ENCODE measurements at regions not wholly inside any gene's neighbourhood (a gene's known extent, or its start where the extent isn't known, plus 50 kb on each side); places are given as distances from the start of the nearest gene placed in this dataset.
"Not testable (repeated sequence)": the region's sequence is repeated elsewhere in the genome, so short reads cannot be mapped to it uniquely, and the experiment has no call there.

DNA sequence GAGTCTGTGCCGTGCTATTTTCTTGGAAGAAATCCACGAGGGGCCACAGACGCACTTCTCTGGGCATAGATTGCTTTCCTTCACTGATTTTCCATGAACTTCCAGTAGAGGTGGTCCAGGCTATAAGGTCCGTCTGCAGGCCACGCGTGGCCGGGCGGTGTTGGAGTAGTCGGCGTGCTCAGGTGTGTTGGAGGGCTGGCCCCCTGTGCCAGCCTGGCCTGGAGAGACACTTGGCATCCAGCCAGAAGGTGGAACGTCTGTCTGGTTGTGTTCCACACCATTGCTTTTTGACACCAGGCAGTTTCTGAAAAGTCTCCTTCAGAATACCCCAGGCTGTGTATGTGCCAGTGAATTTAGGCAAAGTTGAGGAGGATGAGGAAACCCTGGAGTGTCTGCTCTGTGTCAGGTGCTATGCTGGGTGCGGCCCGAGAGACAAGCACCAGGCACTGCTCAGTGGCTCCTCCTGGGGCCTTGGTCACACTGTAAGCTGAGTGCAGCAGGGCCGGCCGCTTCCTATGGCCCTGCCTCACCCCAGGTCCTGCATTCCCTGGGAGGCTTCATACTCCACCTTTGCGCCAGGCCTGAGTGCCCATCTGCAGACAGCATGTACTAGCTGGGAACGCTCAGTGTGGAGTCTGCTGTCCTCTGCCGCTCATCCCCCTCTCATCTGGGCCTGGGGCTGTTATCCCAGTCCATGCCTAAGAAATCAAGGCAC is 52.1 kb upstream of the TAMM41 start:
- no peak for DNase-seq

DNA sequence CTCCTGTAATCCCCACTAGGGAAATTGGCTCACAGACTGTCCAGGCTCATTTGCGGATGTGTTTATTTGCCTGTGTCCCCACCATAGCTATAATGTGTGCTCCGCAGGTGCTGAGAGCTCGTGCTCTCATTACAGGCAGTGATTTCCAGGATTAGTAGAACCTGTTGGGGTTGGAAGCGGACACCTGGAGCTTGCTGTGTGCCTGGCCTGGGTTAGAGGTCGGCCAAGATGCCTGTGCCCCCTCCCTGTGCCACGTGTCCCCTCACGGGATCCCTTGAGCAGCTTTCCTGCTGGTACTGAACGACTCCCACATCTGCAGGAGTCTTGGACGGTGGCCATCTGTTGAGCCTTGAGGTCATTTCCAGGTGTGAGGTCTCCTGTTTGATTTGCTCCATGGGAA is 52.7 kb upstream of the TAMM41 start:
- DNase-seq: not testable (repeated sequence)

DNA sequence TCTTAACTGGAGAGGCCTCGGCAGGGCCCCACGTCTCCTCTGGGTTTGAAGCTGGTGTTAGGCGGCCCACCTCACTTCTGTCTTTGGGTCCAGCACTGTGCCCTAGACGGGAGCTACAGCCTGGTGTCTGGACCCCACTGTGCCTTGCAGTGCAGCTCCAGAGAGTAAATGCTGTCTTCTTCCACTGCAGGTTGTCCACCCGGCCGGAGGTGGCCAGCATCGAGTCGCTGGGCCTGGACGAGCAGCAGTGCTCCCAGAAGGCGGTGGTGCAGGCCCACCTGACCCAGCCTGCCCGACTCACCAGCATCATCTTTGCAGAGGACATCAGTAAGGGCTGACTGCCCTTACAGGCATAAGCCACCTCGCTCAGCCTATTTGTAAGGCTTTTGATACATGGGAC is 53.1 kb upstream of the TAMM41 start:
- DNase-seq: no peak

DNA sequence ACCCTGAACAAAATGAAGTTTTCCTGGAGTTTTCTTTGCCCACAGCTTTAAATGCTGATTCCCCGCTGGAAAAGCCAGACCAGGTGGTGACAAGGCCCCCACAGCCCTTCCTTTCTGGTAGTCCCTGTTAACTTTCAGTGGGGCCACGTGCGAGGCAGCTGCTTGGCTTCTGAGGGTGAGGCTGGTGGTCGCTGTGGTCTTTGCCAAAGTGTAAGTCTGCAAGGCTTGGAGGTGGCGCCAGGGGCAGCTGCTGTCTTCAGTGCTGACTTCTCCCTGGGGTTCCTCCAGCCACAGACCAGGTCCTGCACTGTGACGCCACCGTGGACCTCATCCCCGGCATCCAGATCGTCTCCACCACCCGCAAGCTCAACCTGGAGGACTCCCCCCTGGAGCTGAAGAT is 54.1 kb upstream of the TAMM41 start:
- no peak for DNase-seq

DNA sequence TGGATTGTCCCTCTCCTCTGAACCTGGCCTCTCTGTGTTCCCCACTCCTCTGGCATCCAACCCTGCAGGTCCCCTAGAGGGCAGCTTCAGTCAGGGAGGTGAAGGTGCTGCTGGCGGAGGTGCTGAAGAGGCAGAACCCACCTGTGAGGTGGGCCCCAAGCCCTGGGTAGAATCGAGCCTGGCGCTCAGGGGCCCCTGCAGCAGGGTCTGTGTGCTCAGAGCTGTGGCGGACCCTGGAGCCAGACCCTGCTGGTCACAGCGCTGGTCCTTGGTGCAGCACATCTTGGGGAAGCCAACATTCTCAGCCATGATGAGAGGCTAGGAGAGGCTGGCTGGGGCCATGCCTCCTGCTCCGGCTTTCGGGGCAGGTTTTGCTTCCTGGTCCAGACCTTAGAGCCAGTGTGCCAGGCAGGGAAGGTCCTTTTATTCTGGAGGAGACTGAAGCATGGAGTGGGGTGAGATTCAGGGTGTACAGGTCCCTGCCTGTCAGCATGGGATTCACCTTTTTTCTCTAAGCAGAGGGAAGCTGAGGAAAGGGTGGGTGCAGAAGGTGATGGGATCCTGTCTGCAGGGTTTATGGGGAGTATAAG is 54.7 kb upstream of the TAMM41 start:
- DNase-seq: no peak

DNA sequence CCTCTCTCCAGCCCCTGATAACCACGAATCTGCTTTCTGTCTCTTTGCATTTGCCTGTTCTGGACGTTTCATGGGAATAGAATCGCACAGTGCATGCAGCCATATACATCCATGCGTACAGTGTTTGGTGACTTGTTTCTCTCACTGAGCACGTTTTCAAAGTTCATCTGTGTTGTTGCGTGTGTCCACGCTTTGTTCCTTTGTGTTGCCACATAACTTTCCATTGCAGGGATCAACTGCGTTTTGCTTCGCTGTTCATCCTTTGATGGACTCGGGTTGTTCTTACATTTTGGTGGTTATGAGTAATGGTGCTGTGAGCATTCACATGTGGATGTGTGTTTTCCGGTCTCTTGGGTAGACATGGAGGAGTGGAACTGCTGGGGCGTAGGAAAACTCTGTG is 56.4 kb upstream of the TAMM41 start:
- DNase-seq: no peak

DNA sequence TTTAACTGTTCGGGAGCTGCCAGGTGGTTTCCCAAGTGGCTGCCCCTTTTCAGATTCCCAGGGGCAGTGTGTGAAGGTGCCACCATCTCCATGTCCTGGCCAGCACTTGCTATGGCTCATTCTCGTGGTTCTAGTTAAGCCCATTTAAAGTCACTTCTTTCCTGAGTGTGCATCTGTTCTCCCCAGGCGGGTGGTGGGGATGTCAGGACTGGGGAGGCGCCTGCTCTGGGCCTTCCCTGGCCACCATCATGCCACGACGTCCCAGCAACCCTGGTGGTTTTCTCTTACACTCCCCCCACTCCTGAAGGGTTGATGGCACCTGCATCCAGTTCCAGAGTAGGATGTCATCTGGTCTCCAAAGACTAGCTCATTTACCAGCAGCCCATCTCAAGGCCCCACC is 56.8 kb upstream of the TAMM41 start:
- DNase-seq: no peak

DNA sequence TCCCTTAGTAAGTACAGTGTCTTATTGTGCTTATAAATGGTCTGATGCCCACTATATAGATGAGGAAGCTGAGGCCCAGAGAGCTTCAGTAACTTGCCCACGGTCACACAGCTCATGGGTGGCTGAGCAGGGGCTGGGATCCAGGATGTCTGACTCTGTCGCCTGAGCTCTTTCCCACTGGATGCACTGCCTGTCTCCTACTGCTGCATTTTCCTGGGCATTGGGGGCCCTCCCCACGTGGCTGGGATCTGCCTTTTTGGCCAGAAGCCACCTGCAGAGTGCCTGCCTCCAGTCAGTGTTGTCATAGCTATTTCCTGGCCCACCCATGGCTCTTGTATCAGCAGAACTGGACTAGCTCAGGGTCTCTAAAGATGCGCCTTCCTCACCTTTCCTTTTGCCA is 57.5 kb upstream of the TAMM41 start:
- DNase-seq: no peak

DNA sequence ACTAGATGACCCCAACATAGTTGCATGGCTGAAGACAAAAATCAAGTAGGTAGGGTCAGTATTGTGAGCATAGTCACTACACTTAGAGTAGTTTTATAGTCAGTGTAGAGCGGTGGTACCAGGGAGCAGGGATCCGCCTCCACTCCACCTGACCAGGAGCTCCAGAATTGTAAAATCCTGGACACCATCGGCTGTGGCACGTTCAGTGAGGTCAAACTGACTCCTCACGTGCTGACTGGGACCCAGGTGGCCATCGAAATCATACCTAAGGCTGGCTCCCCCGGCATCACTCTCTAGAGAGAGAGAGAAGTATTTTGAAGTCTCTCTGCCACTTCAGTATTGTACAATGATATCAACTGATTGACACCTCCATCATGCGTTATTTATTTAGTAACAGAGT is 59.7 kb upstream of the TAMM41 start:
- no peak for DNase-seq

DNA sequence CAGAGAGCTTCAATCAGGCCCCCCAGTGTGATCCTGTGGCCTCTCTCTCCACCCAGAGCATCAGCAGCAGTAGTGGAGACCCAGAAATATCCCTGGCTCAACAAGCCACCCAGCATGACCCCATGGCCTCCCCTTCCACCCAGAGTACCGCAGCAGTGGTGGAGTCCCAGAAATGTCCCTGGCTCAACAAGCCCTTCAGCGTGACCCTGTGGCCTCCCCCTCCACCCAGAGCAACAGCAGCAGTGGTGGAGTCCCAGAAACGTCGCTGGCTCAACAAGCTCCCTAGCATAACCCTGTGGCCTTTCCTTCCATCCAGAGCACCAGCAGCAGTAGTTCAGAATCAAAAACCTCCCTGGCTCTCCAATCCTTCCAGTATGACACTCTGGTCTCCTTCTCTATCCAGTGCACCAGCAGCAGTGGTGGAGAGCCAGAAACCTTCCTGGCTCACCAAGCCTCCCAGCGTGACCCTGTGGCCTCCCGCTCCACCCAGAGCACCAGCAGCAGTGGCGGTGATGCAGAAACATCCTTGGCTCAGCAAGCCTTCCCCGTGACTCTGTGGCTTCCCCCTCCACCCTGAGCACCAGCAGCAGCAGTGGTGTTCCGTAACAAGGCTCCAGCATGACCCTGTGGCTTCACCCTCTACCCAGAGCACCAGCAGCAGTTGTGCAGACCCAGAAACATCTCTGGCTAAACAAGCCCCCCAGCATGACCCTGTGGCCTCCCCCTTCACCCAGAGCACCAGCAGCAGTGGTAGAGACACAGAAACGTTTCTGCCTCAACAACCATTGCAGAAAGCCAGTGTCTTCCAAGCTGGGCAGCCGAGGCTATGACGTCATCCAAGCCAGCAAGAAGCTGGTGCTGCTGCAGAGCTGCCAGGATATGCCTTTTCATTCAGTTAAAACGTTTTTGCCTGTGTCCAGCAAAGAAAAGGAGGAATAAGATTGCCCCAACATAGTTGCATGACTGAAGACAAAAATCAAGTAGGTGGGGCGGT is 61.3 kb upstream of the TAMM41 start:
- peak; percentile 54 for DNase-seq

DNA sequence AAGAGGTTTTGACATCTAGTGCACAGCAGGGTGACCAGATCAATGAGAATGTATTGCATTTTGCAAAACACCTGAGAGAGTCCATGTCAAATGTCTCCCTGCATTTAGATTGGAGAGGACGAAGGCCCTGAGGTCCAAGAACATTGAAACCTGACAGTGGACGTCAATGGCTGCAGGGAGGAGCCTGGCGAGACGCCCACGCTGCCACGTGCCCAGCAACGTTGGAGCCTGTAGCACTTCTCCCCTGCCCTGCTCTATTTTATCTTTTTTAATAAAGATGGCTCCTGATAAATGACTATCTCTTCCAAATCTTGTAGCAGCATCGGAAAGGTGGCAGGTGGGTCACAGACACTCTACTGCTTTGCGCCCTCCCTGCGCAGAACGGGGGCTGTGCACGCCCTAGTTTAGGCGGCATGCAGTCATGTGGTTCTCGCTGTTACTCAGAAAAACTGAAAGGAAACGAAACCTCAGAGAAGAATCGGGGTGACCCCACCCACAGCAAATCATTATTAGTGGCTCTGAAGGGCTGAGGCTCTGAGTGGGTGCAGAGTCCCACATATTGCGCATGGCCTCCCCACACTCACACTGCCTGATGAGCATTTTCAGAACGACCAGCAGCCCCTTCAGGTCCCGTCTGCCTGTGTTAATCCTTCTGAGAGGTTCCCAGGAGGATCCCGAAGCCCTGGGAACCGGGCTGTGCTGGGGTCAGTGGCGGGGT is 62.5 kb upstream of the TAMM41 start:
- no peak for DNase-seq

DNA sequence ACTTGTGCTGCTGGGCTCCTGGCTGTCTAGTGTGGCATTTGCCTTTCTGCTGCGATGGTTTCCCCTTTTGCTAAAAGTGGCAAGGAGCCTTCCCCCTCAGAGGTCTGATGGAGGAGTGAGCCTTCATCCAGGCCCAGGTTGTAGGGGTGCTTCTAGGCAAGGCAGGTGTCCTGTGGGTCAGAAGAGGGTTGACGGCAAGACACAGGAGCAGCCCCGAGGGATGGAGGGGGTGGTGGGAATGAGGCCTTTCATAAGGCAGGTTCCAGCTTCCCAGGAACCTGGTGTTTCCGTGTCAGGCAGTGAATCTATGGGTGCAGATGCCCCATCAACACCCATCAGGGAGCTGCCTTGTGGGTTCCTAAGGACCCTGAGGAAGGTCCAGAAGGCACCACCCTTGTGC is 63.0 kb upstream of the TAMM41 start:
- no peak for DNase-seq

DNA sequence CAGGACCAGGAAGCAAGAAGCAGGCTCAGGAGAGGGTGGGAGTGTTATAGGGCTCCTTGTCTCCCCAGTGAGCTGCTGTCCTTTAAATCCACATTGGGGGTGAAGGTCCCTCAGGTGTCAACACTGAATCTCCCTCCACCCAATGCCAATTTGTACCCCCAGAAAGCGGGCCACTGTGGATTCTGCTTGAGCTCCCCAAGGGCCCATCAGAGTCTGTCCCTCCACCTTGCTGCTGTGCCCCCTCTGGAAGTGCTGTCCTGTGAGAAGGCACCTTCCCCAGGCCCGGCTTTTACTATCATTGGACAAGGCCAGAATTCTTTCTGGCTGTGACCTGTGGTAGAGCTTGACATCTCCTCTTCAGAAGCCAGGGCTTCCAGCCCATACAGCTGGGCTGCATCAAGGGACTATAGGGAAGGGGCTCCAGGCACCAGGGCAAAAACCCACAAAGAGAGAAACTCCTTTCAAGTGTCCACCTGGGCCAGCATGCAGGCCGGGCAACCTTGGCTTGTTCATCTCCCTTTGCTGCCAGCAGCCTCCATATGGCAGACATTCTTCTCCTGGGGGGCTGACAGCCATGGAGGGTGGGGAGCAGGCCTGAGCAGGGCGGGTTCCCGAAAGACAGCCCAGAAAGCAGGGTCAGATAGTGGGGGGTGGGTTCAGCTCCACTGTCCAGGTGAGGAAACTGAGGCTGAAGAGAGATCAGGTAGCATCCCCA is 63.7 kb upstream of the TAMM41 start:
- DNase-seq: not testable (repeated sequence)

DNA sequence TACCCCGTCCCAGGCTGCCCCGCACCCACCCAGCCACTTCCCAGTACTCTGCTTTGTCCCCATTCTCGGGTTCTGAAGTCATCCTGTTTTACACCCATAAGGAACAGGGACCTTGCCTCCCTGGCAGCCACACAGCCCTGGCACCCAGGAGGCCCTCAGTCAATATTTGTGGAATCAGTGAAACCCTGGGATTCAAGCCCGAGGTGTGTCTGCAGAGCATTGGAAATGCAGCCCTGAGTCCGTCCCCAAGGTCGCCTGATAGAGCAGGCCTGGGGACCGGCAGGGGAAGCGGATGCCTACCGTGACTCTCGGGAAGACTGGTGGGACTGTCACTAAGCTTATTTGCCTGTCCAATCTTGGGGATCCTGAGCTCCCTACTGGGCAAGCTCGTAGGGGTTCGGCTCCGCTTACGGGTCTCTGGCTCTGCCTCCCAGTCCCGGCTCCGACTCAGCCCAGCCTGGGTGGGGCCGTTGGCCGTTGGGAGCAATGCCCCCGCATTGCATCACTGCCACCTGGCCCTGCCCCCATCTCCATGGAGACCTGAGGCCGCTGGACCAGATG is 64.4 kb upstream of the TAMM41 start:
- DNase-seq: no peak

DNA sequence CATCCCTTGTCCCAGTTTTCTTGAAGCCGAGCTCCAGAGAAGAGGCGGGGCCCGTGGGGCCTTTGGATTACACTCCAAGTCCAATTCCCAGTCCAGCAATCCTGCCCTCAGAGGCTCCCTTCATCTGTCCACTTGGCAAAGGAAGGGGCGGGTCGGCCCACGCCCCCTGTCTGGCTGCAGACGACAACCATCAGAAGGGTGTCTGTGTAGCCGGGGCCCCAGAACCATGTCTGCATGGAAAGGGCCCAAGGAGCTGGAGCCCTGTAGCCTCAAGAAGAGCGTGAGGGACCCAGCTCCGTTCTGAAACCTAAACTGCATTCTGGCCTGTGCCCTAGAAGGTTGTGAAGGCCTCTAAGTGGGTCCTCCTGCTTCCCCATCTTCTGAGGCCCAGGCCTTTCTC is 65.2 kb upstream of the TAMM41 start:
- DNase-seq: not testable (repeated sequence)

DNA sequence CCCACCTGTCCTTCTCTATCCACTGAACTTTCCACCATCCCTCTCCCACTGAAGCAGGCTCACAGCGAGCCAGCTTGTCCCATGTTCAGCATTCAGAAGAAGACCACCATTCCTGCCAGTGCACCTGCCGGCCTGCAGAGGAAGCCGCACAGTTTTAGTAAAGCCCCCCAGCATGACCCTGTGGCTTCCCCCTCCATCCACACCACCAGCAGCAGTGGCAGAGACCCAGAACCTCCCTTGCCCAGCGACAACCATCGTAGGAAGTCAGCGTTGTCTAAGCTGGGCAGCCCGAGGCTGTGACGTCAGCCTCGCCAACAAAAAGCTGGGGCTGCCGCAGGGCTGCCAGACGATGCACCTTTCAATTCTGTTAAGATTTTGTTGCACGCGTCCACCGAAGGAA is 66.6 kb upstream of the TAMM41 start:
- no peak for DNase-seq

DNA sequence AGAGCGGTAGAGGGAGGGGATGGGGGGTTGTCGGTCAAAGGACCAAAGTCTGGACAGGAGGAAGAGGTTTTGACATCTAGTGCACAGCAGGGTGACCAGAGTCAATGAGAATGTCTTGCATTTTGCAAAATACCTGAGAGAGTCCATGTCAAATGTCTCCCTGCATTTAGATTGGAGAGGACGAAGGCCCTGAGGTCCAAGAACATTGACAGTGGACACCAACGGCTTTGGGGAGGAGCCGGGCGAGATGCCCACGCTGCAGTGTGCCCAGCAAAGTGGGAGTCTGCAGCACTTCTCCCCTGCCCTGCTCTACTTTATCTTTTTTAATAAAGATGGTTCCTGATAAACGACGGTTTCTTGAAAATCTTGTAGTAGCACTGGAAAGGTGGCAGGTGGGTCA is 67.4 kb upstream of the TAMM41 start:
- DNase-seq: no peak

DNA sequence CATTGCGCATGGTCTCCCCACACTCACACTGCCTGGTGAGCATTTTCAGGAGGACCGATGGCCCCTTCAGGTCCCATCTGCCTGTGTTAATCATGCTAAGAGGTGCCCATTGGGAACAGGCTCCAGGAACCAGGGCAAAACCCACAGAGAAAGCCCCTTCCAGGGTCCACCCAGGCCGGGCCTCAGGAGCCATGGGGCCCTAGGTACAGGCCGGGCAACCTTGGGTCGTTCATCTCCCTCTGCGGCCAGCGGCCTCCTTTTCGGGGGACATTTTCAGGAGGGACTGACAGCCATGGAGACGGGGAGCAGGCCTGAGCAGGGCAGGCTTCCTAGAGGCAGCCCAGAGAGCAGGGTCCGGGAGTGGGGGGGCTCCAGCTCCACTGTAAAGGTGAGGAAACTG is 68.0 kb upstream of the TAMM41 start:
- no peak for DNase-seq

DNA sequence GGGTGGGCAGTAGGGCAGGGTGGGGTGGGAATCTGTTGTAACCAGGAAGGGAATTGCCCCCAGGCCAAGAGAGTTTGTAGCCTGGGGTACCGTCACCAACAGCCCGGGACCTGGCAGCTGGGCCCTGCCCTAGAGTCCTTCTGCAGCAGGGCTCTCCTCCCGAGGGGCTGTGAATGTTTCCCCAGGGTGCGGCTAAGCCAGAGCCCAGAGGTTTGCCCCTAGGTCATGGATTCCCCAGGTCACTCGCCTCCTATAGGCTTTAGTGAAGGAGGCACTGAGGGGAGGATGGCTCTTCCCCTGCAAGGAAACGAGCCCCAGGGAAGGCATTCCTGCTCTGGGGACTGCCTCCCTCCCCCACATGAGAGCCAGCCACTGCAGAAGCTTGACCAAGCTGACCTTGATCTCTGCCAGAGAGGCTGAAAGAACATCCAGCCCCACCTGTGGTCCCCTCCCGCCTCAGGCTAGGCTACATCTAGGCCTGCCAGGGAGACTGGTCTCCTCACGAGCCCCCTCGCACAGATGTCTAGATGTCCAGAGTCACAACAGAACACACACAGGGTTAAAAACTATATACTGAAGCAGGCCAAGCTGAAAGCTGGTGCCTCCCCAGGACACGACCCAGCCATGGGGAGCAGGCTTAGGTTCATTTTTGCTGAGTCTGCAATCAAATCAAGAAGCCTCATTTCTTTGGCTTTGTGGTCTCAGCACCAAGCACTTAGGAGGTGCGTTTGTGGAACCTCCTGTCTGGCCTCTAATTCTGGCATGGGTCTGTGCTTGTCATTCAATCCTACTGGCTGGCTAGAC is 69.1 kb upstream of the TAMM41 start:
- no peak for DNase-seq

DNA sequence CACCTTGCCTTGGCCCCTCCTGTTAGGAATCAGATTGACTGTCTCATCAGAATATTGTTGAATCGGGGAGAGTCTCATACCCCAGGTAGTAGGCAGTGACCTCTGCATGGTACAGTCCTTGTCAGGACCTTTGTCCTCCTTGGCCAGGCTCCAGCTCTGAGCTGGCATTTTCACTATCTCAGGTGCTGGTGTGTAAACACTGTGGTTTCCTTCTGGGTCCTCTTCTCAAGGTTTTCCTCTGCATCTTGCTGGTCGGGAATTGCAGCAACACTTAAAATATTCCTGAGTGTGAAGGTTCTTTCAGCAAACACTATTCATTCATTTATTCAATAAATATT is 69.7 kb upstream of the TAMM41 start:
- not testable (repeated sequence) for DNase-seq

DNA sequence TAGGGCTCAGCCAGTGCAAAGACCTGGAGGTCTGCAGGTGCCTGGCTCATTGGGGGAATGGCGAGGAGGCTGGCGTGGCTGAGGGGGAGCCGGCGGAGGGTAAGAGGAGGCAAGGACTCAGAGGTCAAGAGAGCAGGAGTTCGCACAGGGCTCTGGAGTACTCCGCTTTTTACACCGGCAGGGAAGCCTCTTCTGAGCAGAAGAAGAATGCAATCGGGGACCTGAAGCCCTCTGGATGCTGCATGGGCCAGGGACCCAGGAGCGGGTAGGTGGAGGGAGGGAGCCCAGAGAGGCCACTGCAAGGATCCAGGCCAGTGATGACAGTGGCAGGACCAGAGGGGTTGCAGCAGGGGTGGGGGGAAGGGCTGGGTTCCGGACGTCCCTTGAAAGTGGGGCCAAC is 70.4 kb upstream of the TAMM41 start:
- no peak for DNase-seq

Measured in eye (tissue), 1 donor.